HCT116 (cell line): ENCODE measurements at regions not wholly inside any gene's neighbourhood (a gene's known extent, or its start where the extent isn't known, plus 50 kb on each side); places are given as distances from the start of the nearest gene placed in this dataset.

Experiments
- CBX3 ChIP-seq: IDR thresholded peaks from 2 replicates; pipeline ENCODE4 v1.6.1; 2012; ENCODE audit warnings: low read depth
- CEBPB ChIP-seq: IDR thresholded peaks from 2 replicates; pipeline ENCODE4 v1.6.1; 2012; ENCODE audit warnings: low read depth
- CTCF ChIP-seq, 3 experiments: fragments of 200-600 bp in 1 of 3; sonication (generic) in 1 of 3; IDR thresholded peaks in 2 of 3; conservative IDR thresholded peaks in 1 of 3; 2 replicates each; pipeline ENCODE4 v1.5.1; 2012 to 2017; ENCODE audit warnings: low read depth in 2 of 3, low read length in 2 of 3, antibody characterized with exemption in 1 of 3, borderline replicate concordance in 1 of 3, control low read depth in 1 of 3, mild to moderate bottlenecking in 1 of 3, mixed read lengths in 1 of 3, mixed run types in 1 of 3, moderate library complexity in 1 of 3; ENCODE audit not compliant: insufficient read depth in 1 of 3
- POLR2A ChIP-seq: IDR thresholded peaks from 2 replicates; pipeline ENCODE4 v1.7.0; 2011; ENCODE audit warnings: borderline replicate concordance; ENCODE audit not compliant: insufficient read depth, insufficient read length; ENCODE audit errors: extremely low read depth
- RAD21 ChIP-seq: IDR thresholded peaks from 2 replicates; pipeline ENCODE4 v1.6.1; 2012; ENCODE audit warnings: low read depth, mild to moderate bottlenecking
- YY1 ChIP-seq: IDR thresholded peaks from 2 replicates; pipeline ENCODE4 v1.6.1; 2011; ENCODE audit warnings: low read length, low read depth, moderate library complexity, mild to moderate bottlenecking; ENCODE audit not compliant: insufficient replicate concordance; ENCODE audit errors: extremely low read depth

- TF ChIP-seq RAD21 (no peak), CEBPB (no peak), CTCF (IDR thresholded peaks at IDR 0.05 in 2 of 3, conservative IDR thresholded peaks at IDR 0.05 in 1 of 3; ENCODE audit: borderline replicate concordance in 1 of 3, insufficient read depth in 1 of 3, low read depth in 2 of 3, low read length in 2 of 3) (no peak), CBX3 (no peak), POLR2A (no peak), YY1 (no peak)
Observed at GRCh38 chr13:58876473-58876872, 1244.9 kb downstream of the PCDH17 start.
